Ovary (tissue), 7 donors: ENCODE measurements at regions not wholly inside any gene's neighbourhood (a gene's known extent, or its start where the extent isn't known, plus 50 kb on each side); places are given as distances from the start of the nearest gene placed in this dataset.

Experiments
- DNase-seq, 5 donors: peaks; one replicate each; pipeline ENCODE4 v3.0.0-alpha.2; 2019 to 2020
- H3K27ac ChIP-seq, 2 donors: fragments of 200-600 bp; one replicate each; pipeline versions ENCODE4 v1.5.1 to v1.8.0; 2019 to 2022
- H3K27me3 ChIP-seq: fragments of 200-600 bp; one replicate; pipeline ENCODE4 v1.8.0; 2022
- H3K36me3 ChIP-seq: fragments of 200-600 bp; sonication (generic); one replicate; pipeline ENCODE4 v1.5.1; 2019
- H3K4me1 ChIP-seq: one replicate; pipeline ENCODE4 v1.8.1; 2013; ENCODE audit warnings: mild to moderate bottlenecking, moderate library complexity; ENCODE audit not compliant: insufficient read depth
- H3K4me3 ChIP-seq: fragments of 200-600 bp; sonication (generic); one replicate; pipeline ENCODE4 v1.5.1; 2017
- H3K9me3 ChIP-seq, 2 donors: fragments of 200-600 bp in 1 of 2; sonication (generic) in 1 of 2; one replicate each; pipeline versions ENCODE4 v1.5.1 to v1.8.1; 2013 to 2019; ENCODE audit warnings: mild to moderate bottlenecking in 1 of 2, moderate library complexity in 1 of 2
- EP300 ChIP-seq: sonication (generic); formaldehyde crosslinking; IDR thresholded peaks from one replicate; pipeline ENCODE4 v1.6.1; 2017; ENCODE audit warnings: antibody characterized with exemption
- POLR2A ChIP-seq: fragments of 450-650 bp; IDR thresholded peaks from one replicate; pipeline ENCODE4 v1.6.1; 2017; ENCODE audit warnings: antibody characterized with exemption, mild to moderate bottlenecking, moderate library complexity
- WGBS, 3 donors: extraction: QIAGEN DNeasy Blood & Tissue Kit in 1 of 3; methylation state at CpG; one replicate each; pipeline versions ENCODE4 v1.1.5 to v1.1.7; 2013 to 2017; 5-methylcytosine and 5-hydroxymethylcytosine counted together
- intact Hi-C, 4 donors: fragments of 100-400 bp; cut with DNase I; formaldehyde crosslinking; loops; one replicate each; pipeline versions ENCODE4 v1.11.0 to v1.15.1; 2022 to 2023
- TF ChIP-seq, protein P1 (sequence below), 3 donors: fragments of 450-650 bp in 2 of 3; fragments of 200-600 bp in 1 of 3; IDR thresholded peaks; one replicate each; pipeline versions ENCODE4 v1.5.1 to v1.8.0; 2016 to 2022; ENCODE audit warnings: antibody characterized with exemption in 3 of 3, mild to moderate bottlenecking in 1 of 3
- donor health status: DM: no; HTN: no; CAD: no; lungs with moderate emphysema.
- donor health status: DM: no; HTN: no; CAD: no.
- donor health status: Bipolar disorder and iron deficiency.
- donor health status: DM: no; HTN: no; CAD: no.
- donor health status: DM: yes; HTN: yes; CAD: no.

DNA sequence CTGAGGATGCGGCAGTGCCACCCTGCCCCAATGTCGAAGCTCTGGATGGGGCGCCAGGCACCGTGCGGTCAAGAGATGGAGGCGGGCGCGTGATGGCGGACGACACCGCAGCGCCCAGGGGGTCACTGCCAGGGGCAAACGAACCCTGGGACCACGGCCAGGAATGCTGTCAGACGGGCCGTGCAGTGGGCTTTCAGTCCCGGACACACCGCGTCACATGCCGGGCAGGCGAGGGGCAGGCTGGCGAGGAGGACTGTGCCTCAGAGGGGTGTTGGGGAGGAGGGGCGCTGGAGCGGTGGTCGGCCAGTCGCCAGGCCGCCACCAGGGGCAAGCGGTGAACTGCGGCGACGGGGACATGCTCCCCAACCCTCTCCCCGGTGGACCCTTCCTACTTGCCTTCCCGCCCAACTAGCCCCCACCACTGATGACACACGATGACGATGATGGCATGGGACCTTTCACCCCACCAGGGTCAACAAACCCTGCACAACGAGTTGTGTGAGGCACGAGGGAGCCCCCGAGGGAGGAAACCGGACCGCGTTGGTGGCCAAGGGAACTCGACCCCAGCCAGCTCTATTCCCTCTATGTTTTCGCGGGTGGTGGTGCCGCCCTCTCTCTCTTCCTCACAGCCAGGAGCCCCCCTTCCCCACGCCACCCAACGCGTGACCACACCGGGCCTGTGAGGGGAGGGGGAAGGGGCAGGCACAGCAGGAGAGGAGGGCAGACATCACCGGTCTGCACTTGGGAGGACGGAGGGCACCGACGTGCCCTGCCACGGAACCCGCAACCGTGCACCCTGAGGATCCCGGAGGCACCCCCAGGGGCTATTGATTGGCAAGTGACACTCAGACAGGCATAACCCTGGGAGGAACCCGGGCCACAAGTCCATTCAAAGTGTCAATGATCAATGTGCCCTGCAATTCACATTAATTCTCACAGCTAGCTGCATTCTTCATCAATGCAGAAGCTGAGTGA lies 1960.9 kb upstream of the DEFB115 start:
- intact Hi-C loops = no loop called here
- H3K36me3 ChIP-seq = no peaks in the 10 kb centered on the region
- peaks cover 0 to 4% of the 10 kb centered on the region in 2 donors for H3K9me3 ChIP-seq
- no peaks in the 10 kb centered on the region for H3K27me3 ChIP-seq
- no peaks in the 10 kb centered on the region for H3K4me1 ChIP-seq
- no peak overlapping the region for H3K27ac ChIP-seq
- 80 to 84% (median 83%) methylated on average over 58 of the region's 58 CpGs for WGBS, 3 donors
- DNase-seq = peak in 1 of 5 donors; percentile 25
- no peak overlapping the region for H3K4me3 ChIP-seq
- TF ChIP-seq POLR2A (no peak), EP300 (no peak)
- TF ChIP-seq, protein P1, sequence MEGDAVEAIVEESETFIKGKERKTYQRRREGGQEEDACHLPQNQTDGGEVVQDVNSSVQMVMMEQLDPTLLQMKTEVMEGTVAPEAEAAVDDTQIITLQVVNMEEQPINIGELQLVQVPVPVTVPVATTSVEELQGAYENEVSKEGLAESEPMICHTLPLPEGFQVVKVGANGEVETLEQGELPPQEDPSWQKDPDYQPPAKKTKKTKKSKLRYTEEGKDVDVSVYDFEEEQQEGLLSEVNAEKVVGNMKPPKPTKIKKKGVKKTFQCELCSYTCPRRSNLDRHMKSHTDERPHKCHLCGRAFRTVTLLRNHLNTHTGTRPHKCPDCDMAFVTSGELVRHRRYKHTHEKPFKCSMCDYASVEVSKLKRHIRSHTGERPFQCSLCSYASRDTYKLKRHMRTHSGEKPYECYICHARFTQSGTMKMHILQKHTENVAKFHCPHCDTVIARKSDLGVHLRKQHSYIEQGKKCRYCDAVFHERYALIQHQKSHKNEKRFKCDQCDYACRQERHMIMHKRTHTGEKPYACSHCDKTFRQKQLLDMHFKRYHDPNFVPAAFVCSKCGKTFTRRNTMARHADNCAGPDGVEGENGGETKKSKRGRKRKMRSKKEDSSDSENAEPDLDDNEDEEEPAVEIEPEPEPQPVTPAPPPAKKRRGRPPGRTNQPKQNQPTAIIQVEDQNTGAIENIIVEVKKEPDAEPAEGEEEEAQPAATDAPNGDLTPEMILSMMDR (IDR thresholded peaks at IDR 0.05) = no peak

DNA sequence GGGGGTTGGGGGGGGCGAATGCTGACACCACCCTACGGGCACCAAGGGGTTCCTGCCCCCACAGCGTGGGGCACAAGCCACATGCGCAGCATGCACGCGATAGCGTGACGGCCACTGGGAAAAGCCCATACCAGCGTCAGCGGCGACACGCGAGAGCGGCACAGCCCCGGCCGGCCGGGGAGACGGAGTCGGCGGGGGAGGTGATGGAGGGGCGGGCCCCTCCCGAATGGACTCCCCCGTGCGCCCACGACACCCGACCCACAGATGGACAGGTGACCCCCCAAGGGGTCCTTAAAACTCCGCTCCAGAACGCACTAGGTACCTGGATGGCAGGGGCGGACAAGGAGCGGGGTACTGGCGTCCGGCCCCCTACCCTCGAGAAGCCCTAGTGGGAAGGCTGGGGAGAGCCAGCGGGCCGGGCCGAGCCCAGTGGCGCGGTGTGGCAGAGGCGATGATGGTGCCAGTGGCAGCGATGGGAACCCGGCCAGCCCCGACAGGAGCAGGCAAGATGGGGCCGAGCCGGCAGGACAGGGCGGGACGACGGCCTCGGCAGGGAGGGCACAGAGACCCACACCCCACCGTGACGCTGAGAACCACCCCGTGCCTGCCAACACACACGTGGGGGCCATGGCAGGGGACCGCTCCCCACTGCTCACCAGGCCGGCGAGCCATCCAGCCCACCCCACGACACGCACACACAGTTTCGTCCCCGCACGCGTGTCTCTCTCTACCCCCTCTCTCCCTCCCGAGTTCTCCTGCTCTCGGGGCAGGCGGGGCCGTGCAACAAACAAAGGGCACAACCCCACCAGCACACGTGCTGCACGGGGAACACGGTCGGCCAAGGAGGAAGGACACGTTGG lies 1959.8 kb upstream of the DEFB115 start:
- TF ChIP-seq, protein P1 (IDR thresholded peaks at IDR 0.05) = no peak
- TF ChIP-seq EP300 = no peak
- TF ChIP-seq POLR2A = no peak
- DNase-seq = no peak
- H3K9me3 ChIP-seq = peaks cover 0 to 8% of the 10 kb centered on the region in 2 donors
- no peak overlapping the region for H3K27ac ChIP-seq
- H3K27me3 ChIP-seq = no peaks in the 10 kb centered on the region
- H3K4me3 ChIP-seq = no peak overlapping the region
- WGBS, 3 donors = 75 to 80% (median 80%) methylated on average over 69 to 70 of the region's 70 CpGs
- intact Hi-C loops = no loop called here
- H3K36me3 ChIP-seq = no peaks in the 10 kb centered on the region
- H3K4me1 ChIP-seq = no peaks in the 10 kb centered on the region

DNA sequence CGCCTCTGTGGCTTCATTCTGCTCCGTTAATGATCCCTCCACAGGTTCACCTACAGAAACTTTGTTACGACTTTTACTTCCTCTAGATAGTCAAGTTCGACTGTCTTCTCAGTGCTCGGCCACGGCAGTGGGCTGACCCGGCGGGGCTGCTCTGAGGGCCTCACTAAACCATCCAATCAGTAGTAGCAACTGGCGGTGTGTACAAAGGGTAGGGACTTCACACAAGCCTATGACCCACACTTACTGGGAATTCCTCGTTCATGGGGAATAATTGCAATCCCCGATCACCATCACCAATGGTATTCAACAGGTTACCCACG lies 1959.2 kb upstream of the DEFB115 start:
- Histone ChIP-seq H3K36me3 (no peaks in the 10 kb centered on the region), H3K4me3 (no peak overlapping the region), H3K27ac (no peak overlapping the region), H3K9me3 (peaks cover 0 to 8% of the 10 kb centered on the region in 2 donors), H3K27me3 (no peaks in the 10 kb centered on the region), H3K4me1 (no peaks in the 10 kb centered on the region)
- 76 to 83% (median 79%) methylated on average over 12 of the region's 12 CpGs for WGBS, 3 donors
- DNase-seq = no peak
- no peak for TF ChIP-seq EP300
- TF ChIP-seq POLR2A = no peak
- TF ChIP-seq, protein P1 (IDR thresholded peaks at IDR 0.05) = no peak
- intact Hi-C loops = no loop called here

DNA sequence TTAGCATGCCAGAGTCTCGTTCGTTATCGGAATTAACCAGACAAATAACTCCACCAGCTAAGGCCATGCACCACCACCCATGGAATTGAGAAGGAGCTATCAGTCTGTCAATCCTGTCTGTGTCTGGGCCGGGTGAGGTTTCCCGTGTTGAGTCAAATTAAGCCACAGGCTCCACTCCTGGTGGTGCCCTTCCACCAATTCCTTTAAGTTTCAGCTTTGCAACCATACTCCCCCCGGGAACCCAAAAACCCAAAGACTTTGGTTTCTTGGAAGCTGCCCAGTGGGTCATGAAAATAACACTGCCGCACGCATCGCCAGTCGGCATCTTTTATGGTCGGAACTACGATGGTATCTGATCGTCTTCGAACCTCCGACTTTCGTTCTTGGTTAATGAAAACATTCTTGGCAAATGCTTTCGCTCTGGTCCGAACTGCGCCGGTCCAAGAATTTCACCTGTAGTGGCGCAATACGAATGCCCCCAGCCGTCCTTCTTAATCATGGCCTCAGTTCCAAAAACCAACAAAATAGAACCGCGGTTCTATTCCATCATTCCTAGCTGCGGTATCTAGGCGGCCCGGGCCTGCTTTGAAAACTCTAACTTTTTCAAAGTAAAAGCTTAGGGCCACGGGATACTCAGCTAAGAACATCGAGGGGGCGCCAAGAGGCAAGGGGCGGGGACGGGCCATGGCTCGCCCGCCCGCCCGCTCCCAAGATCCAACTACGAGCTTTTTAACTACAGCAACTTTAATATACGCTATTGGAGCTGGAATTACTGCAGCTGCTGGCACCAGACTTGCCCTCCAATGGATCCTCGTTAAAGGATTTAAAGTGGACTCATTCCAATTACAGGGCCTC lies 1958.5 kb upstream of the DEFB115 start:
- Histone ChIP-seq H3K4me3 (no peak overlapping the region), H3K9me3 (peaks cover 0 to 8% of the 10 kb centered on the region in 2 donors), H3K27me3 (no peaks in the 10 kb centered on the region), H3K27ac (no peak overlapping the region), H3K36me3 (no peaks in the 10 kb centered on the region), H3K4me1 (no peaks in the 10 kb centered on the region)
- no peak for TF ChIP-seq POLR2A
- TF ChIP-seq EP300 = no peak
- TF ChIP-seq, protein P1 (IDR thresholded peaks at IDR 0.05) = no peak
- DNase-seq = no peak
- 84 to 87% (median 86%) methylated on average over 40 of the region's 40 CpGs for WGBS, 3 donors
- intact Hi-C loops = no loop called here
